Ishikawa (cell line): ENCODE measurements at regions not wholly inside any gene's neighbourhood (a gene's known extent, or its start where the extent isn't known, plus 50 kb on each side); places are given as distances from the start of the nearest gene placed in this dataset.

Source experiments
- CEBPB ChIP-seq: IDR thresholded peaks from 2 replicates; pipeline ENCODE4 v1.6.1; 2012
- EGR1 ChIP-seq: IDR thresholded peaks from 2 replicates; pipeline ENCODE4 v1.6.1; 2012
- EP300 ChIP-seq: IDR thresholded peaks from 2 replicates; pipeline ENCODE4 v1.6.1; 2012; ENCODE audit warnings: borderline replicate concordance
- NFIC ChIP-seq: IDR thresholded peaks from 2 replicates; pipeline ENCODE4 v1.6.1; 2012
- RAD21 ChIP-seq: IDR thresholded peaks from 2 replicates; pipeline ENCODE4 v1.6.1; 2012; ENCODE audit warnings: low read depth
- TAF1 ChIP-seq: IDR thresholded peaks from 2 replicates; pipeline ENCODE4 v1.6.1; 2012; ENCODE audit warnings: low read depth, mild to moderate bottlenecking
- TEAD4 ChIP-seq: IDR thresholded peaks from 2 replicates; pipeline ENCODE4 v1.6.1; 2012
- YY1 ChIP-seq: IDR thresholded peaks from 2 replicates; pipeline ENCODE4 v1.6.1; 2012; ENCODE audit warnings: low read depth
- TF ChIP-seq, protein P1 (sequence below): IDR thresholded peaks from 2 replicates; pipeline ENCODE4 v1.6.1; 2012; ENCODE audit warnings: low read depth, mild to moderate bottlenecking
- TF ChIP-seq, protein P2 (sequence below): IDR thresholded peaks from 2 replicates; pipeline ENCODE4 v1.6.1; 2012
- TF ChIP-seq, protein P3 (sequence below): IDR thresholded peaks from 2 replicates; pipeline ENCODE4 v1.6.1; 2012

DNA sequence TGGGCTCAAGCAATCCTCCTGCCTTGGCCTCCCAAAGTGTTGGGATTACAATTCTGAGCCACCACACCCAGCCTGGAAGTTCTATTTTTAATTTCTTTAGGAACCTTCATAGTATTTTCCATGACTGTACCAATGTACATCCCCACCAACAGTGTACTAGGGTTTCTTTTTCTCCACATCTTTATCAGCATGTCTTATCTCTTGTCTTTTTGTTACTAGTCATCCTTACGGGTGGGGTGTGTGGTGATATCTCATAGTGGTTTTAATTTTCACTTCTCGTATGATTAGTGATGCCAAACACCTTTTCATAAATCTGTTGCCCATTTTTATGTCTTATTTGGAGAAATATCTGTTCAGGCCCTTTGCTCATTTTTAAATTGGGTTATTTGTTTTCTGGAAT is 123.0 kb upstream of the MEF2C start:
- TF ChIP-seq CEBPB = no peak
- TF ChIP-seq, protein P1, sequence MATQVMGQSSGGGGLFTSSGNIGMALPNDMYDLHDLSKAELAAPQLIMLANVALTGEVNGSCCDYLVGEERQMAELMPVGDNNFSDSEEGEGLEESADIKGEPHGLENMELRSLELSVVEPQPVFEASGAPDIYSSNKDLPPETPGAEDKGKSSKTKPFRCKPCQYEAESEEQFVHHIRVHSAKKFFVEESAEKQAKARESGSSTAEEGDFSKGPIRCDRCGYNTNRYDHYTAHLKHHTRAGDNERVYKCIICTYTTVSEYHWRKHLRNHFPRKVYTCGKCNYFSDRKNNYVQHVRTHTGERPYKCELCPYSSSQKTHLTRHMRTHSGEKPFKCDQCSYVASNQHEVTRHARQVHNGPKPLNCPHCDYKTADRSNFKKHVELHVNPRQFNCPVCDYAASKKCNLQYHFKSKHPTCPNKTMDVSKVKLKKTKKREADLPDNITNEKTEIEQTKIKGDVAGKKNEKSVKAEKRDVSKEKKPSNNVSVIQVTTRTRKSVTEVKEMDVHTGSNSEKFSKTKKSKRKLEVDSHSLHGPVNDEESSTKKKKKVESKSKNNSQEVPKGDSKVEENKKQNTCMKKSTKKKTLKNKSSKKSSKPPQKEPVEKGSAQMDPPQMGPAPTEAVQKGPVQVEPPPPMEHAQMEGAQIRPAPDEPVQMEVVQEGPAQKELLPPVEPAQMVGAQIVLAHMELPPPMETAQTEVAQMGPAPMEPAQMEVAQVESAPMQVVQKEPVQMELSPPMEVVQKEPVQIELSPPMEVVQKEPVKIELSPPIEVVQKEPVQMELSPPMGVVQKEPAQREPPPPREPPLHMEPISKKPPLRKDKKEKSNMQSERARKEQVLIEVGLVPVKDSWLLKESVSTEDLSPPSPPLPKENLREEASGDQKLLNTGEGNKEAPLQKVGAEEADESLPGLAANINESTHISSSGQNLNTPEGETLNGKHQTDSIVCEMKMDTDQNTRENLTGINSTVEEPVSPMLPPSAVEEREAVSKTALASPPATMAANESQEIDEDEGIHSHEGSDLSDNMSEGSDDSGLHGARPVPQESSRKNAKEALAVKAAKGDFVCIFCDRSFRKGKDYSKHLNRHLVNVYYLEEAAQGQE = no peak
- no peak for TF ChIP-seq TAF1
- TF ChIP-seq, protein P2, sequence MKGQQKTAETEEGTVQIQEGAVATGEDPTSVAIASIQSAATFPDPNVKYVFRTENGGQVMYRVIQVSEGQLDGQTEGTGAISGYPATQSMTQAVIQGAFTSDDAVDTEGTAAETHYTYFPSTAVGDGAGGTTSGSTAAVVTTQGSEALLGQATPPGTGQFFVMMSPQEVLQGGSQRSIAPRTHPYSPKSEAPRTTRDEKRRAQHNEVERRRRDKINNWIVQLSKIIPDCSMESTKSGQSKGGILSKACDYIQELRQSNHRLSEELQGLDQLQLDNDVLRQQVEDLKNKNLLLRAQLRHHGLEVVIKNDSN = no peak
- TF ChIP-seq, protein P3, sequence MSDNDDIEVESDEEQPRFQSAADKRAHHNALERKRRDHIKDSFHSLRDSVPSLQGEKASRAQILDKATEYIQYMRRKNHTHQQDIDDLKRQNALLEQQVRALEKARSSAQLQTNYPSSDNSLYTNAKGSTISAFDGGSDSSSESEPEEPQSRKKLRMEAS = no peak
- no peak for TF ChIP-seq EP300
- TF ChIP-seq YY1 = no peak
- no peak for TF ChIP-seq RAD21
- no peak for TF ChIP-seq NFIC
- no peak for TF ChIP-seq TEAD4
- no peak for TF ChIP-seq EGR1
